Esophagus squamous epithelium (tissue), 4 donors: ENCODE measurements at regions not wholly inside any gene's neighbourhood (a gene's known extent, or its start where the extent isn't known, plus 50 kb on each side); places are given as distances from the start of the nearest gene placed in this dataset.

ENCODE experiments used
- CTCF ChIP-seq, 6 experiments: fragments of 450-650 bp in 4 of 6; fragments of 200-600 bp in 2 of 6; sonication (generic) in 2 of 6; IDR thresholded peaks; one replicate each; pipeline ENCODE4 v1.5.1; 2016 to 2019; ENCODE audit warnings: antibody characterized with exemption in 6 of 6, mild to moderate bottlenecking in 4 of 6, moderate library complexity in 4 of 6
- POLR2A ChIP-seq, 4 donors: fragments of 450-650 bp; IDR thresholded peaks; one replicate each; pipeline ENCODE4 v1.6.1; 2017; ENCODE audit warnings: antibody characterized with exemption in 4 of 4, mild to moderate bottlenecking in 4 of 4, moderate library complexity in 3 of 4

GRCh38 chr11:101748572-101749344 lies 165.0 kb upstream of the TRPC6 start:
- no peak for TF ChIP-seq CTCF (IDR thresholded peaks at IDR 0.05)
- TF ChIP-seq POLR2A (IDR thresholded peaks at IDR 0.05) = no peak
